GM18909 (cell line): ENCODE measurements at regions not wholly inside any gene's neighbourhood (a gene's known extent, or its start where the extent isn't known, plus 50 kb on each side); places are given as distances from the start of the nearest gene placed in this dataset.
"Not testable (repeated sequence)": the region's sequence is repeated elsewhere in the genome, so short reads cannot be mapped to it uniquely, and the experiment has no call there.

Experiments used
- ATAC-seq: cut with Tn5 transposase; IDR thresholded peaks from one replicate; pipeline ENCODE4 v1.9.1; 2021; ENCODE audit warnings: mild to moderate bottlenecking; ENCODE audit not compliant: unreplicated experiment, poor library complexity

DNA sequence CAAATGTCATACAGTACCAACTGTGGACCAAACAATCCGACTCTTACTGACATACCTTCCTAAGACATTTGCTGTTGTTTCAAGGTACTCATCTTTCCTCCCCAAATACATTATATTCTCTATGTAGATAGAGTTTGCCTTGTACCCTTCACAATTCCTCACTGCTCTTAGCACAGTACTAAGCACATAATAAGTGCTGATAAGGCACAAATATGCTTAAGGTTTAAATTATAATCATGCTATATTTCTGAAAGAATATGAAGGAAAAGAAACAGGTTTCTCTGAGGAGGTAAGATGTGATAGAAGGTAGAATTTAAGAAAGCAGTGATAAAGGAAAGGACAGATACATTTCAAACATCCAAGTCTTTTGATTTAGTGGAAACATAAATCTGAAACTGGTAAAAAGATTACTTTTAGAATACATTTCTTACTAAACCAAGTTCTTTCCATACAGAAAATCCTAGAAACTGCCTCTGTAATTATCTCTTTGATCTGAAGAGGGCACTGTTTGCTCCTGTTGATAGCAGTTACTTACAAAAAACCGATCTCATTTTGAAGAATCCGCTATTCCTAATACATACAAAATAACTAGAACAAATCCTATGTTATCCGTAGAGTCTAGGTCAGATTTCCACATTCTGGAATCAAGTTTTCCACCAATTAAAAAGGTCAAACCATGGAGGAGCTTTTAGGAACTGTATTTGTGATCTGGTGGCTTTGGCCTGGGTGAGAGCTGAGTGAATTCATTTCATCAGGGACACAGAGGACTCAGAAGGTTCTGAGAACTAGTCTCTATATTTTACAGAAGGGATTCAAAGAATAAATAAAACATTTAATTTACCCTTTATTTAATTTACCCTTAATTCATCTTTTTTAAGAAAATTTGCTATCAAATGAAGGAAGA lies 311.9 kb downstream of the DAD1 start:
- ATAC-seq = no peak

DNA sequence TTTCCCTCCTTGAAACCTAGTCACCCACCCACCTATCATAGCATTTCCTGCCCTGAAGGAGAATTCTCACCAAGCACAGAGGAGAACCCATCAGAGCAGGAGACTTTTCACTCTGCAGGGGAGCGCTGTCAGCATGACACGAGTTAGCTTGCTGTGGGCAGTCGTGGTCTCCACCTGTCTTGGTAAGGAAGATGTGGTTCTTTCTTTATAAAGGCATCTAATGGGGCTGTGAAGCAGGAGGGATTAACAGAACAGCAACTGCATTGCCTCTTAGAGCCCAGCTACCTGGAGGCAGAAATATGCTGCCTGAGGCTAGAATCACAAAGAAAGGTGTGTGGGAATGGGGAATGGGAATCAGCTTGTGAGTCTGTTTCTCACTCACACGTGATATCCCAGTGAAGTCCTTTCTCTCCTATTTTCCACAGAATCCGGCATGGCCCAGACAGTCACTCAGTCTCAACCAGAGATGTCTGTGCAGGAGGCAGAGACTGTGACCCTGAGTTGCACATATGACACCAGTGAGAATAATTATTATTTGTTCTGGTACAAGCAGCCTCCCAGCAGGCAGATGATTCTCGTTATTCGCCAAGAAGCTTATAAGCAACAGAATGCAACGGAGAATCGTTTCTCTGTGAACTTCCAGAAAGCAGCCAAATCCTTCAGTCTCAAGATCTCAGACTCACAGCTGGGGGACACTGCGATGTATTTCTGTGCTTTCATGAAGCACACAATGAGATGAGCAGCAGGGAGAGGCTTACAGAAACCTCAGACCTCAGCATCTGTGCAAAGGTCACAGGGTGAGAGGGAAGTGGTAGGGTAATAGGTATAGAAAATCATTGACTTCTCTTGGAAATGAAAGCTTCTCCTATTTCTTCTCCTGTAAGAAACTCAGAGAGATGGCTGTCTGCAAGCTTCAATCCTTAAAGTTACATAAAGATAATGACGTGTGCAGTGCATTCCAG lies 316.9 kb downstream of the DAD1 start:
- no peak for ATAC-seq

DNA sequence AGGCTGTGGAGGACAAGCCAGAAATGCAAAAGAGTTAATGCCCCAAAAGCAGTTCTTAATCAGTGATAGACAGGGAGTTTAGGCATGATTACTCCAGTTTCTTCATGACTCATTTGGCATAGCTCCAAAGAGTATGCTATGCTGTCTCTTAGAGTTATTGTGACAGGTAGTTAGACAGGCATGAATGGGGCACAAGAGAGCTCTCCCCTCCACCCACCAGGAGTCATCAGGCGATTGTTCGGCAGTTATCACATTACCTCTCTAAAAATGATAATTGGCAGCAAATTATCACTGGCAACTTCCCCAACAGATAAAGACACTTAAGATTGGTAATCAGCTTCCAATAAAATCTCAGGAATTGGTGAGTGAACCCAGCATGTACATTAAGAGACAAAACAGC lies 320.1 kb downstream of the DAD1 start:
- no peak for ATAC-seq

DNA sequence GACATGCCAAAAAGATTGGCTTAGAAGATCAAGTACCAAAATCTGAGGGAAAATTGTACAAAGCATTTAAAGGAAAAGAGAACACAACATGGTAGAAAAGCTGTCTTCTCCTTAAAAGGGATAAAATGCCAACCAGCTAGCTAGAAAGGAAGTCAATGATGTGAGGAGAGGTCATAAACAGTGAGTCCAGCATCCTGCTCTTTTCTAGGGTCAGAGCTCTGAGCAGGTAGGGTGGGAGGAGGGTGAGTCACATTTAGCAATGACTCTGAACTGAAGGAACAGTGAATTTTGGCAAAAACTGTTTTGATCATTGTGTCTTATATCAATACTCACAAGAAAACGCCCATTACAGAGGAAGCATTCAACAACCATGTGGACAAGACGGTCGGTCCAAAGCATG lies 322.3 kb downstream of the DAD1 start:
- ATAC-seq = no peak

DNA sequence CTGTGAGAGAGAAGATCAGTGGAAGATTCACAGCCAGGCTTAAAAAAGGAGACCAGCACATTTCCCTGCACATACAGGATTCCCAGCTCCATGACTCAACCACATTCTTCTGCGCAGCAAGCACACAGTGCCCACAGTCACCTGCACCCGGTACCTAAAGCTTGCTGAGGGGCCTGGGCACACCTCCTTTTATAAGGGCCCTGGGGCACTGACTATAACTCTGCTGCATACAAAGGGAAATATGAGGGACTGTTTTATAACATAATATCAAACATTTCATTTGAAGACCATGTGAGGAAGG lies 322.9 kb downstream of the DAD1 start:
- ATAC-seq = no peak

DNA sequence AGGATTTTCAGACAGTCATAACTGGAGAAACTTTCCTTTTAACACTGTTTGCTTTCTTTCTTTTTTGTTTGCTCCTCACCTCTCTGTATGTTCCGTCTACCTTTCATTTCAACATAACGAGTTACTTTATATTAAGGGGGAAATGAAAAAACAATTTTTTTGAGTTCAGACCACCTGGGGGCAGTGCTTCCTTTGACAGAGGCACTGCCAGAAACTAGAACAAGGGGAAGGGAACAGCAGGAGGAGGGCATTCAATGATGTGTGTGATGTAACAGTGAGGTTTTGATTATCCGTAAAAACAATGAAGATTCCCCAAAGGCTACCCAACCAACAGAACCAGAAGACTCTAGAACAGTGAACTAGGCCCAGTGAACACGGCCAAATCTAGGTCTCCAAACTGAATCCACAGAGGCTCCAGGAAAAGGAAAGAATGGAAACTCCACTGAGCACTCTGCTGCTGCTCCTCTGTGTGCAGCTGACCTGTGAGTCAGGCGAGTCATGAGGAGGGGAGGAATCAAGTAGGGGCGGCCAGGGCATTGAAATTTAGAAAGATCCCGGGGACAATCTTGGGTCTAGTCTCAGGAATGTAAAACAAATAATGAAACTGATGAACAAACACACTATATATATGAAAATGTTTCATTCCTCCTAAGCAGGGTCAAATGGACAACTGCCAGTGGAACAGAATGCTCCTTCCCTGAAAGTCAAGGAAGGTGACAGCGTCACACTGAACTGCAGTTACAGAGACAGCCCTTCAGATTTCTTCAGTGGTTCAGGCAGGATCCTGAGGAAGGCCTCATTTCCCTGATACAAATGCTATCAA lies 323.5 kb downstream of the DAD1 start:
- no peak for ATAC-seq

DNA sequence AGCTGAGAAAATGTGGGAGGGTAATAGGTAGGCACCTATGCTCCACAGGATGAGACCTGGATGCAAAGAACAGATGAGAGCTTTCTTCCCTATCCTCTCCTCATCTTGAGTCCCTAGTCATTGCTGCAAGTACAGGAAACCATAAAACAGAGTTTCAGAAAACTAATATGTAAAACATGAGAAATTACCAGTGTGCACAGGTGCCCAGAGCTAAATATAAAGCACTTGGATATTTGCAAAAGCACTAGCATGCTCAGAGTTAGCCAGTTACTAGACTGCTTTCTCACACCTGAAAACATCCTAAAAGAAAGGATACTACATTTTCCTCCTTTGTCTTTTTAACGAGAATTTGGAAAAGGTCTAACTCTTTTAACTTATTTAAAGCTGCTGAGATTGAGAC lies 324.3 kb downstream of the DAD1 start:
- ATAC-seq = no peak

DNA sequence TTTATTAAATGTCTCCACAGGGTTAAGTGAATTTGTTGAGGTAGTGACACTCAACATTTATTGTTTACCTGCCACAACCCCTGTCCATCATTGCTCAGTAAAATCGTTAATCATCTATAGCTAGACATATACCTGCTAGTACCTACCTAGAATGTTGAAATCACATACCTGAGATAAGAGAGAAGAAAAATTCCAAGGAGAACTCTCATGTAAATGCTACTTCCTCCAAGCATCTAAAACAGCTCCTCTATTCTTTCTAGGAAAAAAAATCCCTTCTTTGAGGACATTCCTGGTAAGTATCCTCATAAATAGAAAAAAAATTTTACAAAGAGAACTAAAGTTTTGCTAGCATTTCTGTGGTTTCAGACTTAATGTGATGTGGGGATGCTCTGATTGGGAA lies 325.1 kb downstream of the DAD1 start:
- ATAC-seq = no peak

DNA sequence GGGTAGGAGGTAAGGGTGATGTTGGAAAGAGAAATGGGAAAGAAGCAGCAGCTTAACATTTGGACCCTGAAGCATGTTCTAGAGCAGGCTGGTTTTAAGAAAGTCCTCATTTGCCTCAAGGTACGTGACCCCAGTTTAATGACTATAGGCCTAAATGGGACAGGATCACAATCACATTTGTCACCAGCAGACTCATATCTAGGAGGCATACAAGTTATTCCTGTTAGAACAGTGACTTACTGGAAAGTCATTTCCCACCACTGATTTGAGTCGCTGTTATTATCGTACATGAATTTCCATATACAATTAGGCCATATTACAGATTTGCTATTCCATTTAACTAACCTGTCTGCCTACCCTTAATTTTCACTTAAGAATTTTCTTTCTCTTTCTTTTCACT lies 326.1 kb downstream of the DAD1 start:
- no peak for ATAC-seq

DNA sequence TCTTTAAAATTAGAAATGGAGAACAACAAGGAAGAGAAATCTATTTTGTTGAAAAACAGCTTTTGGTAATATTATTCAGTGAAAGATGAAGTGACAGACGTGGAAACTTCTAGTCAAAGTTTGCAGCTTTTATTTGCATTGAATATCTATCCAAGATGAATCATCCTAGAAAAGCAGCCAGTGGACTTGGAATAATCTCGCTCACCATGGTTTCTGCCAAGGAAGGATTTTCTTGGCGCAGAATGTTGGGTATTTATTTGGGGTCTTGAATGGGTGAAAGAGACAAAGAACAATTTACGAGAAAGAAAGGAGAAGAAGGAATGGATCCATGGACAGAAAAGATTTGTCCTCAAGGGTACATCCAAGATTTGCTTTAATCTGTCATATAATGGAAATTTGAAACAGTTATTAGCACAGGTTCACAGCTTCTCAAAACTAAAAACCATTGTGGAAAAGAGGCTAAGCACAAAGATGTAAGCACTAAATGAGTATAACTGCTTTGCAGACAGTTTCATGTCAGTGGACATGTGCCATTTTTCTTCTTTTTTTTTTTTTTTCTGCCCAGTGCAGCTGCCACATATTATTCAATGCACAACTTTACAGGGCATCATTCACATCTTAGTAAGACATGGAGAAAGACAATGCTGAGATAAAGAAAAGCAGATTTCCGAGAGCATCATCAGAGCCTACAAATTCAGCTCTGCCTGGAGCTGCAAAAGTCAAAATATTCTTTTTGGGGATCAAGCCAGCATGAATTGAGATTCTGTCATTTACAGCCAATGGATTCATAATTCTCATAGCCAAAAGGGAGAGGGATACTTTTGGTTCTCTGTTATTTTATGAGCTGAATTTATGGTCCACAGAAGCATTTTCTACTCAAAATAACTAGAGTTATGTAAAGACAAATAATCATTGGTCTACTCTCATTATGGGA lies 333.7 kb downstream of the DAD1 start:
- ATAC-seq = no peak

DNA sequence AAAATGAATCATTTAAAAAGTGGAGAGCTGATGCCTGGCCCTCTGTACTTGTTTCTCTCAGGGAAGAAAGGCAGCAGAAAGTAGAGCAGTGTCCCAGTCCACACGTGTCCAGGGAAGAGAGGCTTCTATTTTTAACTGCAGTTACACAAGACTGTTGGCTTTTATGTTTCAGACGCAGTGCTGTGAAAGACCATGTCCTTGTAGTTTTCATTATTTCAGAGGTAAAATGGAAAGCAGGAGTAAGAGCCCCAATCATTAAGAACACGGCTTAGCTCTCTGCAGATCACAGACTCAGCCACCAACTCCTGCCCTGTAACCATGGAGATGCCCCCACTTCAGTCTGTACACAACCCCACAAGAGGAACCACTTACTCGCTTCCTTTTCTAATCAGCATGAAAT lies 336.3 kb downstream of the DAD1 start:
- ATAC-seq = no peak

DNA sequence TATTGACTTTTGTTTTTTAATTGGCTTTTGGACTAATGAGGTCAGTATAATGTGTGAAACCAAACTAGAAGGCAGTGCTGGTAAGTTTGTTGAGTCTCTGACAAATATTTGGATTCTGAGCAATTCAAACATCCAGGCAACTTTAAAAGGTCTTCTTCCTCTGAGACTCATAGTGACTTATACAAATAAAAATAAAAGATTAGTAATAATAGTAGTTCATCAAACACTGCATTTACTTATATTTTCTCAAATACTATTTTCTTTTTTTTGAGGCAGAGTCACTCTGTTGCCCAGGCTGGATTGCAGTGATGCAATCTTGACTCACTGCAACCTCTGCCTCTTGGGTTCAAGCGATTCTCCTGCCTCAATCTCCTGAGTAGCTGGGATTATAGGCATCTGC lies 337.9 kb downstream of the DAD1 start:
- ATAC-seq = no peak

DNA sequence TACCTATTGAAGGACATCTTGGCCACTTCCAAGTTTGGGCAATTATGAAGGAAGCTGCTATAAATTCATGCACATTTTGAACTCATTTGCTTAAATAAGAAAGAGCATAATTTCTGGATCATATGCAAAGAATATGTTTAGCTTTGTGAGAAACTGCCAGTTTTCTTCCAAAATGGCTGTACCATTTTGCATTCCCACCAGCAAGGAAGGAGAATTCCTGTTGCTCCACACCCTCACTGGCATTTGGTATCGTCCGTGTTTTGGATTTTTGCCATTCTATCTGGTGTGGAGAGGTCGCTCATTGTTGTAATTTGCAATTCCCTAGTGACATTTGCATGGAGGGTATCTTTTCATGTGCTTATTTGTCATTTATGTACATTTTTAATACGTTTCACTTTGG lies 339.3 kb downstream of the DAD1 start:
- ATAC-seq = no peak

DNA sequence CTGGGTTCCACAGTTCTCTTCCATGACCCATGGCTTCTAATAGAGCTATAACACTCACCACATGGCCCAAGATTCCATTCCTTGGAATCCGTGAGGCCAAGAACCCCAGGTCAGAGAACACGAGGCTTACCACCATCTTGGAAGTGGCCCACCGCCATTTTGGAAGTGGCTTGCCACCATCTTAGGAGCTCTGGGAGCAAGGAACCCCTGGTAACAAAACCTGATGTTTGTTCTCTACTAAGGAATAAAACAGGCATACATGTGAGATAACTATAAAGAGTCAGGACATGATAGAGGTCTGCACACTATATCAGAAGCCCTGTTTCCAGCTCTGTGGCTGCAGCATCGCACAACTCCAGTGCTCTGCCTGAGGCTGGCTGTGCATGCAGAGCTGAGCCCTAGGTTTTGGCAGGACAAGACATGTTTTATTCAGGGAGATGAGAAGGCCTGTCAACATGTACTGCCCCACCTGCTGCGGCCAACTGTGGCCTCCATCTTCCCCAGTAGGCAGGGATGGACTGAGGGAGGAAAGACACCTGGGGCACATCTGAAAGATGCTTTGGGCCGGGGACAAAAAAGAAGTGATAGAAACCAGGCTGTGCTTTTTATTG lies 344.9 kb downstream of the DAD1 start:
- ATAC-seq = no peak

DNA sequence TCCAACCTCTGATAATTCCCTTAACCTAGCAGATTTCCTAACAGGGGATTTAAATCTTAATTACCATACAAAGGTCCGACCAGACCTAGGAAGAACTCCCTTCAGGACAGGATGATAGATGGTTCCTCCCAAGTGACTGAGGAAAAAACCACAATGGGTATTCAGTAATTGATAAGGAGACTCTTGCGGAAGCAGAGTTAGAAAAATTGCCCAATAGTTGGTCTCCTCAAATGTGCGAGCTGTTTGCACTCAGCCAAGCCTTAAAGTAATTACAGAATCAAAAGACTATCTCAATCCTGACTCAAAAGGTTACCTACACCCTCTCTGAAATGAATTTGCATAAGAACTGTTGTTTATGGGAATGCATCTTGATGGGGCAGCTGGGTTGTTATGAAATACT lies 350.7 kb downstream of the DAD1 start:
- ATAC-seq = not testable (repeated sequence)

DNA sequence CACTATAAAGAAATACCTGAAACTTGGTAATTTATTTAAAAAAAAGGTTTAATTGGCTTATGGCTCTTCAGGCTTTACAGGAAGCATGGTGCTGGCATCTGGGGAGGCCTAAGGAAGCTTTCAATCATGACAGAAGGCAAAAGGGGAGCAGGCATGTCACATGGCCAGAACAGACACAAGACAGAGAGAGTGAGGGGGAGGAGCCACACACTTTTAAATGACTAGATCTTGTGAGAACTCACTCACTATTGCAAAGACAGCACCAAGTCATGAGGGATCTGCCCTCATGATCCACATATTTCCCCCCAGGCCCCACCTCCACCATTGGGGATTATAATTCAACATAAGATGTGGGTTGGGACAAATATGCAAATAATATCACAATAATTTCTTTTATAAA lies 355.6 kb downstream of the DAD1 start:
- ATAC-seq = no peak

DNA sequence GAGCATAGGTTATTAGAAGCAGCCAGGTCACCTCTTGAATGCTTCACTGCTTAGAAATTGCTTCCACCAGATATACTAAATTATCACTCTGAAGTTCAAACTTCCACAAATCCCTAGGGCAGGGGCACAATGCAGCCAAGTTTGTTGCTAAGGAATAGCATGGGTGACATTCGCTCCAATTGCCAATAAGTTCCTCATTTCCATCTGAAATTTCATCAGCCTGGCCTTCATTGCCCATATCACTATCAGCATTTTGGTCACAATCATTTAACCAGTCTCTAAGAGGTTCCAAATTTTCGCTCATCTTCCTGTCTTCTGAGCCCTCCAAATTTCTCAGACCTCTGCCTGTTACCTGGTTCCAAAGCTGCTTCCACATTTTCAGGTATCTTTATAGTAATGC lies 356.1 kb downstream of the DAD1 start:
- ATAC-seq = no peak

DNA sequence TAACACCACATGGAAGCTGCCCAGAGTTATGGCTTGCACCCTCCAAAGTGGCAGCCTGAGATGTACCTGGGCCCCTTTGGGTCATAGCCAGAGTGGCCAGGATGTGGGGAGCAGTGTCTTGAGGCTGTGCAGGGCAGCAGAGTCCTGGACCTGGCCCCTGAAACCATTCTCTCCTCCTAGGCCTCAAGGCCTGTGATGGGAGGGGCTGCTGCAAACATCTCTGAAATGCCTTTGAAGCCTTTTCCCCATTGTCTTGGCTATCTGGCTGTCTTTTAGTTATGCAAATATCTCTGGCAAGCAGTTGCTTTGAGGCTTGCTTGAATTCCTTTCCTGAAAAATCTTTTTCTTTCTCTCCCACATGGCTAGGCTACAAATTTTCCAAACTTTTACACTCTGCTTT lies 356.5 kb downstream of the DAD1 start:
- no peak for ATAC-seq

DNA sequence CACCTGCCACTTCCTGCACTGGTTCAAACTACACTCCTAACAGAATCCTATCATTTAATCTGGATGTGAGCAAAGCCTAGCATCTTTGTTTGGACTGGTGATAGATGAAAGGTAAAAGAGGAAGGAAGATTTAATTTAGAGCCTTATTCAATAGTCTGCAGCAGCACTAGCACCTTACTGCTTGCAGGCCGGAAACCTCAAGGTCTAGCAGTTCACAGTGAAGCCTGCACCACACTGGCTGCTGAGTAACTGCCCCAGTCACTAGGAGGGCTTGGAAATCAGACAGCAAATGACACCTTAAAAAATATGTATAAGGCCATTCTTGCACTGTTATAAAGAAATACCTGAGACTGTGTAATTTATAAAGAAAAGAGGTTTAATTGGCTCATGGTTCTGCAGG lies 358.0 kb downstream of the DAD1 start:
- ATAC-seq = peak; percentile 63
